ENCODE measurements at regions not wholly inside any gene's neighbourhood (a gene's known extent, or its start where the extent isn't known, plus 50 kb on each side); places are given as distances from the start of the nearest gene placed in this dataset.

- peaks cover 1% of the 10 kb centered on the region; the same call in 1 of the 2 replicates for H3K4me1 ChIP-seq (ENCODE audit: insufficient read depth, low read length)
- no peak overlapping the region for H3K4me3 ChIP-seq (ENCODE audit: low read depth in 1 of 2, low read length in 2 of 2)
- DNase-seq (no peak), ATAC-seq (ENCODE audit: insufficient read depth, low read depth) (no peak)
- H2AFZ ChIP-seq (ENCODE audit: low read depth, low read length) = no peak overlapping the region
- no peak overlapping the region for H3K9ac ChIP-seq (ENCODE audit: low read depth, low read length)
- H4K20me1 ChIP-seq (ENCODE audit: insufficient read depth, low read length) = no peaks in the 10 kb centered on the region
- H3K36me3 ChIP-seq (ENCODE audit: insufficient read depth, low read length) = no peaks in the 10 kb centered on the region
- no peak for TF ChIP-seq EZH2 (IDR thresholded peaks at IDR 0.05; ENCODE audit: borderline replicate concordance, low read depth, low read length, severe bottlenecking)
- TF ChIP-seq, protein P1, sequence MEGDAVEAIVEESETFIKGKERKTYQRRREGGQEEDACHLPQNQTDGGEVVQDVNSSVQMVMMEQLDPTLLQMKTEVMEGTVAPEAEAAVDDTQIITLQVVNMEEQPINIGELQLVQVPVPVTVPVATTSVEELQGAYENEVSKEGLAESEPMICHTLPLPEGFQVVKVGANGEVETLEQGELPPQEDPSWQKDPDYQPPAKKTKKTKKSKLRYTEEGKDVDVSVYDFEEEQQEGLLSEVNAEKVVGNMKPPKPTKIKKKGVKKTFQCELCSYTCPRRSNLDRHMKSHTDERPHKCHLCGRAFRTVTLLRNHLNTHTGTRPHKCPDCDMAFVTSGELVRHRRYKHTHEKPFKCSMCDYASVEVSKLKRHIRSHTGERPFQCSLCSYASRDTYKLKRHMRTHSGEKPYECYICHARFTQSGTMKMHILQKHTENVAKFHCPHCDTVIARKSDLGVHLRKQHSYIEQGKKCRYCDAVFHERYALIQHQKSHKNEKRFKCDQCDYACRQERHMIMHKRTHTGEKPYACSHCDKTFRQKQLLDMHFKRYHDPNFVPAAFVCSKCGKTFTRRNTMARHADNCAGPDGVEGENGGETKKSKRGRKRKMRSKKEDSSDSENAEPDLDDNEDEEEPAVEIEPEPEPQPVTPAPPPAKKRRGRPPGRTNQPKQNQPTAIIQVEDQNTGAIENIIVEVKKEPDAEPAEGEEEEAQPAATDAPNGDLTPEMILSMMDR (IDR thresholded peaks at IDR 0.05; ENCODE audit: borderline replicate concordance, extremely low read depth, low read length, poor library complexity, severe bottlenecking) = no peak
- no peaks in the 10 kb centered on the region for H3K9me3 ChIP-seq (ENCODE audit: insufficient read depth, low read length, severe bottlenecking)
- H3K79me2 ChIP-seq (ENCODE audit: insufficient read depth, low read length) = no peaks in the 10 kb centered on the region
- no peaks in the 10 kb centered on the region for H3K27me3 ChIP-seq (ENCODE audit: insufficient read depth, low read length, poor library complexity)
- no peak overlapping the region; the same call in 1 of the 2 replicates for H3K27ac ChIP-seq (ENCODE audit: low read length)
- no peak overlapping the region for H3K4me2 ChIP-seq (ENCODE audit: insufficient read depth, low read length)
Measured at GRCh38 chr11:32531528-32531927, 52.1 kb upstream of the EIF3M start.

DNA sequence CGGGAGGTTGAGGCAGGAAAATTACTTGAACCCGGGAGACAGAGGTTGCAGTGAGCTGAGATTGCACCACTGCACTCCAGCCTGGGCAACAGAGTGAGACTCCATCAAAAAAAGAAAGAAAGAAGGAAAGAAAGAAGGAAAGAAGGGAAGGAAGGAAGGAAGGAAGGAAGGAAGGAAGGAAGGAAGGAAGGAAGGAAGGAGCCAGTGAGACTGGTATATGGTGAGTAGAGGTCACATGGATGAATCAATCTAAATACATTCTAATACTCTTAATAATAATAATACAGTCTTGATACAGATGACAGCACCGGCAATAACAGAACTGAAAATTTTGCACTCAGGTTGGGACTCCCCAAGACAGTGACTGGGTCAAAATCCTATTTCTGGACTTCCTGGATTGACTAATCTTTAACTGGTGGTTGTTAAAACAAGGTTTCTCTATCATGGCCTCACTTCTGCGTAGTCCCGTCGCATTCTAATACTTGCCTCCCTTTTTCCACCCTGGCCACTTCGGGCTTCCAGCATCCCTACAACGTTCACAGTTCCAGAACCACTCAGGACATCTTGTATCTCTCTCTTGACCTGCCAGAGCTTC lies 53.5 kb upstream of the EIF3M start:
- no peak for DNase-seq
- no peaks in the 10 kb centered on the region for H3K27me3 ChIP-seq (ENCODE audit: insufficient read depth, low read length, poor library complexity)
- TF ChIP-seq, protein P1 (IDR thresholded peaks at IDR 0.05; ENCODE audit: borderline replicate concordance, extremely low read depth, low read length, poor library complexity, severe bottlenecking) = no peak
- TF ChIP-seq EZH2 (IDR thresholded peaks at IDR 0.05; ENCODE audit: borderline replicate concordance, low read depth, low read length, severe bottlenecking) = no peak
- H3K9me3 ChIP-seq (ENCODE audit: insufficient read depth, low read length, severe bottlenecking) = no peaks in the 10 kb centered on the region
- H3K36me3 ChIP-seq (ENCODE audit: insufficient read depth, low read length) = no peaks in the 10 kb centered on the region
- H4K20me1 ChIP-seq (ENCODE audit: insufficient read depth, low read length) = no peaks in the 10 kb centered on the region
- H3K27ac ChIP-seq (ENCODE audit: low read length) = no peak overlapping the region
- H3K79me2 ChIP-seq (ENCODE audit: insufficient read depth, low read length) = no peaks in the 10 kb centered on the region
- H2AFZ ChIP-seq (ENCODE audit: low read depth, low read length) = no peak overlapping the region
- ATAC-seq (ENCODE audit: insufficient read depth, low read depth) = no peak
- peaks cover 3% of the 10 kb centered on the region; the same call in 1 of the 2 replicates for H3K4me1 ChIP-seq (ENCODE audit: insufficient read depth, low read length)
- no peak overlapping the region for H3K4me3 ChIP-seq (ENCODE audit: low read depth in 1 of 2, low read length in 2 of 2)
- H3K4me2 ChIP-seq (ENCODE audit: insufficient read depth, low read length) = no peak overlapping the region
- no peak overlapping the region for H3K9ac ChIP-seq (ENCODE audit: low read depth, low read length)

- Histone ChIP-seq H3K4me1 (ENCODE audit: insufficient read depth, low read length) (peaks cover 3% of the 10 kb centered on the region; the same call in 1 of the 2 replicates), H3K79me2 (ENCODE audit: insufficient read depth, low read length) (no peaks in the 10 kb centered on the region), H3K9me3 (ENCODE audit: insufficient read depth, low read length, severe bottlenecking) (no peaks in the 10 kb centered on the region), H3K4me3 (ENCODE audit: low read depth in 1 of 2, low read length in 2 of 2) (no peak overlapping the region), H4K20me1 (ENCODE audit: insufficient read depth, low read length) (no peaks in the 10 kb centered on the region), H3K4me2 (ENCODE audit: insufficient read depth, low read length) (no peak overlapping the region), H3K36me3 (ENCODE audit: insufficient read depth, low read length) (no peaks in the 10 kb centered on the region), H3K27ac (ENCODE audit: low read length) (no peak overlapping the region), H3K9ac (ENCODE audit: low read depth, low read length) (no peak overlapping the region), H2AFZ (ENCODE audit: low read depth, low read length) (no peak overlapping the region), H3K27me3 (ENCODE audit: insufficient read depth, low read length, poor library complexity) (no peaks in the 10 kb centered on the region)
- no peak for TF ChIP-seq EZH2 (IDR thresholded peaks at IDR 0.05; ENCODE audit: borderline replicate concordance, low read depth, low read length, severe bottlenecking)
- TF ChIP-seq, protein P1 (IDR thresholded peaks at IDR 0.05; ENCODE audit: borderline replicate concordance, extremely low read depth, low read length, poor library complexity, severe bottlenecking) = no peak
- DNase-seq (no peak), ATAC-seq (ENCODE audit: insufficient read depth, low read depth) (no peak; the same call in 2 of the 3 replicates)
Measured at GRCh38 chr11:32527261-32528175, 56.1 kb upstream of the EIF3M start.

Measured in DND-41 (cell line).